COLO829 (cell line): ENCODE measurements at regions not wholly inside any gene's neighbourhood (a gene's known extent, or its start where the extent isn't known, plus 50 kb on each side); places are given as distances from the start of the nearest gene placed in this dataset.

Experiments used
- DNase-seq: peaks from one replicate; pipeline ENCODE4 v3.0.0; 2012; ENCODE audit warnings: low spot score

DNA sequence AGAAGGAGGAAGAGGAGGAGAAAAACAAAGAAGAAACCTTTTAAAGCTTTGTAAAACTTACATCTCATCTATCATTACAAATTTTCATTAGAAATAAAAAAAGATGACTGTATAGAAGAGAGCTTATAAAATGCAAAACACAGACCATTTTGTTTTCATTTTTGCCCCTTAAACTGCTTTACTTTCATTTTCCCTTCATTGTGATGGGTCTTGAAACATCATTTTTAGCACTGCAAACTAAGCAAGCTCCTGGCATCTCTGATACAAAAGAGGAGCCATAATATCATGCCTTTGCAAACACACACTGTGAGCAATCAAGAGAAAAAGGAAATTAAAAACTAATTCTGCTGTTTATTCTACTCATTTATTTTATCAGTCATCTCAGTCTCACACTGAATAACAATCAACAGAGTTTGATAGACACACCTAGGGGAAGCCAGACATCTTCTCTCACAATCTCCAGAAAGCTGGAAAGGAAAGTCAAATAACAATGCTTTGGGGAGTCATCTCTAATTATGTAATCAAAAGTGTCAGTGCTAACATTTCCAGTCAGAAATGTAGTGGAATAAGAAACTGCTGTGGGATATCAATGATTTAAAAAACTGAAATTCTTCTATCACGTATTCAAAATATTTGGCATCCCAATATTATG, 467.7 kb upstream of the FAT3 start:
- no peak for DNase-seq

DNA sequence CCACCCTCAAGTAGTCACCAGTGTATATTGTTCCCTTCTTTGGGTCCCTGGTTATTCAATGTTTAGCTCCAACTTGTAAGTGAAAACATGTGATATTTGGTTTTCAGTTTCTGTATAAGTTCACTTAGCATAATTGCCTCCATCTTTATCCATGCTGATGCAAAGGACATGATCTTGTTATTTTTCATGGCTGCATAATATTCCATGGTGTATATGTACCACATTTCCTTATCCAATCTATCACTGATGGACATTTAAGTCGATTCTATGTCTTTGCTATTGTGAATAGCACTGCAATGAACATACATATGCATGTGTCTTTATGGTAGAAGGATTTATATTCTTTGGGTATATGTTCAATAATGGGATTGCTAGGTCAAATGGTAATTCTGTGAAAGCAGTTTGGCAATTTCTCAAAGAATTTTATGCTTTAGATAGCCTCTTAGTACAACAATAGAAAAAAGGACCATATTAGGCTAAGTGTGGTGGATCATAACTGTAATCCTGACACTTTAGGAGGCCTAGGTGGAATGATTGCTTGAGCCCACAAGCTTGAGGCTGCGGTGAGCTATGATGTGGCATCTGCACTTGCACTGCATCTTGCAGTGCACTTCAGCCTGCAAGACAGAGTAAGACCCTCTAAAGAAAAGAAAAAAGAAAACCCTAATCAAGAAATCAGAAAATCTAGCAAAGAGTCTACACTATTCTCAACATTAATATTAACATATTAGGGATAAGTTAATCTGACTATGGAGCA, 468.5 kb upstream of the FAT3 start:
- DNase-seq, result no peak

DNA sequence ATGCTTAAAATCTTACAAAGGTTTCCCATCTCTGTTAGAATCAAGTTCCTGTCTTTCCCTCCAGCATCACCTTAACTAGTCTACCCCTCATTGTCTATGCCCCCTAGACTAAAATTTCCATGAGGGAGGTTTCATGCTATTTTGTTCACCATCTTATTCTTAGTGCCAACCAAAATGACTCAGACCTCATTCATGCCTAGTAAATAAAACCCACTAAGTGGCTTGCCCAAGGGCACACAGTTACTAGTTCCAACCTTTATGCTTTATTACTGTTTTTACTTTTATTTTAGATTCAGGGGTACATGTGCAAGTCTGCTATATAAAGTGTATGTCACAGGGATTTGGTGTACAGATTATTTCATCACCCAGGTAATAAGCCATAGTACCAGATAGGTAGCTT, 469.1 kb upstream of the FAT3 start:
- DNase-seq, result no peak

DNA sequence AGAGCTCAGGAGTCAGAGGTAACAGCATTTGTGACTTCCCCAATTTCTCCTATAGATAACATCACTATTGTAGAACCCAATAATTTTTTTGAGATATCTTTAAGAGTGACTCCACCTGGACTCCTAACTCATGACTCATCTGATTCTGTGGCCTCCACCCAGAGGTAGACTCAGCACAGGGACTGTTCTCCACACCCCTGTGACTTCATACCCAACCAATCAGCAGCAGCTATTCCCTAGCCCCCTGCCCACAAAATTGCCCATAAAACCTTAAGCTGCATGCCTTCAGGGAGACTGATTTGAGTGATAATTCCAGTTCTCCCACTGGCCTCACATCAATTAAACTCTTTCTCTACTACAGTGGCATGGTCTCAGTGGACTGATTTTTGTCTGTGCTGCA, 475.4 kb upstream of the FAT3 start:
- DNase-seq, result no peak

DNA sequence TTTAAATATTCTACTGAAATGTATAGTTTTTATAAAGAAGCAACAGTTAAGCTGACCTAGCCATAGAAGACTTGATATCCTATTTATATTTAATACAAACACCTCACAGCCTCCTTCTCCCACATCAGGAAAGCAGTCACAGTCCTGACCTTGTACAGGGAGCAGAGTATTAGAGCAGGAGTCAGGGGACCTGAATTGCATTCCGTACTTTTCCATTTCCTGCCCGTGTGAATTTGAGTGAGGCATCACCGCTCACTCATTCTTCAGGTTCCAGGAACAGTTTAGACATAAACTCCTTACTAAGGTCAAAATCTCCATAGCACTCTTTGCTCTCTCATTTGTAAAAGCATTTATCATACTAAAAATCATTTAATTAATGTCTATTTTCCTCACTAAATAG, 482.5 kb upstream of the FAT3 start:
- no peak for DNase-seq

DNA sequence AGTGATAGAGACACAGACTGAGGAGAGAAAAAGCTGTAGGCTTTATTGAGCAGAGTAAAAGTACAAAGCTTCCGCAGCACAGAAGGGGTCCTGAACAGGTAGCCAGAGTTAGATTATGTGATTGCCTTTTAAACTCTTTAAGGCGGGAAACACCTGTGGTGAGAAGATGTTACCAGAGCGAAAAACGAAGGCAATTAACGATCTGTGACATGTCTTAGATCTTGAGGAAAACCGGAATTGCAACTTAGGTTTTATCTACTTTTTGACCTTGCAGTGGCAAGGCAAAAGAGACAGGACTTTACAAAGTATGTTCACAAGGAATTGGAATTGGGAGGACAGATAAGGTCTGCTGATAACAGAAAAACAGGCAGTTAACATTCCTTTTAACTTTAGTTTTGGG, 493.6 kb upstream of the FAT3 start:
- DNase-seq, result no peak

DNA sequence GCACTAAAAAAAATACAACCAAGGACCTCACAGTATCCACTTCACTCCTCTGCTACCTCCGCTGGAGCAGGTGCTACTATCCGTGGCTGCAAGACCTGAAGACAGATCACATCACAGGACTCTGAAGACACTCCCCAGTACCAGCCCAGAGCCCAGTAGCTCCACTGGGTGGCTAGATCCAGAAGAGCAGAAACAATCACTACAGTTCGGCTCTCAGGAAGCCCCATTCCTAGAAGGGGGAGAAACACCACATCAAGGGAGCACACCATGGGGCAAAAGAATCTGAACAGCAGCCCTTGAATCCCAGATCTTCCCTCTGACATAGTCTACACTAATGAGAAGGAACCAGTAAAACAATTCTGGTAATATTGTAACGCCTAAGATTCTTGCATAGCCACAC, 494.0 kb upstream of the FAT3 start:
- no peak for DNase-seq

DNA sequence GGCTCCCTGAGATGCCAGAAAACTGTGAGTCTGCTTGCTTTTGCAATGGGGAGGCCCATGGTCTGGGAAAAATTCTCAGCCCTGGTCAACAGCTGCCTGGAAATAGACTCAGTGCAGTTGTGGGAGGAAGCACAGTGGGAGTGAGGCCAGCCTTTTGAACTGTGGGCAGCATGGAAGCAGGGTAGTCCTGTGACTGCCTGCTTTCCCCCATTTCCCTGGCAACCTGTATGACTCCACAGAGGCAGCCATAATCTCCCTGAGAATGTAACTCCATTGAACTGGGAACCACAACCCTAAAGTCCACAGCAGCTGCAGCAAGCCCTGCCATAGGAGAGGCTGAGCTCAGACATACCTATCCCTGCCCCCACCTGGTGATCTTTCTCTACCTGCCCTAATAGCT, 494.6 kb upstream of the FAT3 start:
- DNase-seq, result no peak

DNA sequence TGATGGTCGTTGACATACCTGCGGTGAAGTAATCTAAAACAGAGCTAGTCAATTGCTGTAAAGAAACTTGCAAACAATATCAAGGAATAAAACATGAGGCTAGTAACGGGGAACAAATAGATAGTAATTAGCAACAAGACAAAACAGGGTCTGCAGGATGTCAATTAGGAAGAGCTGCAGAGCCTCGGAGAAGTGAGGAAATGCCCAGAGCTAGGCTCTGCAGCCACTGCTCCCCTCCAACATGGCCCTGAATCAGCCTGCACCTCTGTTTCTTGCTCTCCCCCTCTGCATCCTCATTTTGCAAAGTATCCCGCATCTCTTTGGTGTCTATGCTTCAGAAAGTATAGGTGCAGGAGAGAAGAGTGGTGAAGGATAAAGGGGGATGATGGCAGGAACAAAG, 507.4 kb upstream of the FAT3 start:
- DNase-seq, result no peak

DNA sequence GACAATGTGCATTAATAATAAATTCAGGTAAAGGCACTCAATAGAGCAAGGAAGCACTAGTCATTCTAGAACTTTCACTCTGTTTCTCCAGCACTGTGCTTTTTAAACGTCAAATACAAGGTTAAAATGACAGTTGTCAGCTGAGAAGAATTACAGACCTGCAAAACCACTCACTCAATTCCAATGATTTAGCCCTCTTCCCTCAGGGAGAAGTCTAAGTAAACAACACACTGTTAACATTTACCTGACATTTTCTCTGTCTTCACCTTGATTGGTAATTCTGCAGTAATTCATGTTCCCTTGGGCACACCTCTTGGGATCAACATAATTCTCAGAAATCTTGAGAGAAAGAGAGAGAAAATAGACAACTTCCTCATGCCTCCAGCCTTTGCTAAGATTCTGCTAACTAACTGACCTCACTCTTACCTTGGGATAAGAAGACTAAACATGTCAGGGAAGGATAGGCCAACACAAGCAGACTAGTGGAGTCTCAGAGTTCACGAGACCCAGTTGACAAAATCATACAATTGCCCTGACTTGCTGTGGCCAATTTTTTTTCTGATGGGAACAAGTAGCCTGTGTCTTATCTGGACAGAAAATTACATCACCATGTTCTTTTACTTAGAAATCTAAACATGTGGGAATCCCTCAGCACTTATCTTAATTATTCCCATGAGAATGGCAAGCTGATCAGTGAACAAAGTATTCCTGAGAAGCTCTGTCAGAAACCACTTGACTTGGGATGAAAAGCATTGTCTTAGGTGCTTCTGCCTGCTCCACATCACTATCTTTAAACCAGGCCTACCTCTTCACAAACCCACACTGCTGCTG, 516.8 kb upstream of the FAT3 start:
- no peak for DNase-seq

DNA sequence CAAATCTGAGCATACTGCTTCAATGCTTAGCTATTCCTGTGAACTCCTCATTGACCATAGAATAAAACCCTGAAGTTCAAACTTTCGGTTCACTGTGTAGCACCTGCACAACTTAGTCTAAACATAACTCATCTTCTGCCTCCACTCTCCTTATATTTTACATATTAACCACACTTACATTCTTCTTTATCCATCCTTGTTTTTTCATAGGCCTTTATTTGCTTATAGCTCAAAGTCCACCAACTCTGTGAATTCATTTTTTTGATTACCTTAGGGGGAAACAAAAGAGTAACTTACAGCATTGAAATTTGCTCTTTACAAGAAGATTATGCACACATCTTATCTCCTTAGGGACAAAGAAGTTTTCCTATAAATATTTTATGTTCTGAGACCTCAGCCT, 521.6 kb upstream of the FAT3 start:
- no peak for DNase-seq

DNA sequence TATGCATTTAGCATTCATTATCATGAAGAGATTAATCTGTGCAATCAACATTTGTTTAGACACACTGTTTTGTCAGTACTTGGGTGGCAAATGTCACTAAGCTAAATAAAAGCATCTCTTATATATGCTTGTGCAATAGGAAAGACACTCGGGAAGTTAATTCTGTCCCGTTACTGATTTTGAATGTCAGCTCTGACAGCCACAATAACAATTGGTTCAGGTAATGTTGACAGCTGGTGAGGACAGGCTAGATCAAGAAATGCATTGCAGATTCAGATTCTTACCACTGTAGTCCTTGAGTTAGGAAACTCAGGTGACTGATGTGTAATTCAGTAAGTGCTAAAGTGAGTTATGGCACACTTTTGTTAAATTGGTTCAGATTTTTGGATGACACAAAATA, 523.8 kb upstream of the FAT3 start:
- DNase-seq, result no peak

DNA sequence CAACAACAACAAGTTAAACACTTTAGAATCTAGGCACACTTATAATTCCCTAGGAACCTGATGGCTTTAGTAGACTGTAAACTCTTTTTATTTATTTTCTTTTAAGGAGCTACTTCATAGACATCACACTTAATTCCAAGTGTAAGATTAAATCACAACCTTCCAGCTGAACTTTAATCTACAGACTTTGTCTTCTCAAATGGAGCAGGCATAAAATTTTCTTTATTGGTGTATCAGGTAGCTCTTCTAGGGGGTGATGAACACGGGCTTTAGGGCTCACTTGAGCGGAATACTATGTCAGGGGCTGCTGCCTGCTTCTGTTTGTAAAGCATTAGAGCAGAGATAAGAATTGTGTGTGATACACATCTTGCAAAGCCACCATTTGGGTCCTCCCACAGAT, 525.8 kb upstream of the FAT3 start:
- no peak for DNase-seq

DNA sequence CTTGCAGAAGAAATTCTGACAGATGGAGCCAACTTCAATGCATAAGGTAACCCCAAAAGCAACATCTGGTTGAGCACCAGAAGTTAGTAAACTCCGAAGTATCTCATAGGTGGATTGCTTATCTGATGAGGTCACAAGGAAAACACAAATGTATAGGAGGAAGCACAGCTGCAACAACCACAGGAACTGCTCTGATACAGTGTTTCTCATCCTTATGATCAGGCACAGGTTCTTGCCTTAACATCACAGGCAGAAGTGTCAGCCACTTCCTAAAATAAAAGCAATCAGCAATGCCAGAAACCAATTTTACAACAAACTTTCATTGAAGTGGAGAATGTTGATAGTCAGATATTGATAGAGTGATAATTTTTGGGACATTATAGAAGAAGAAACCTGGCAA, 530.3 kb upstream of the FAT3 start:
- no peak for DNase-seq

DNA sequence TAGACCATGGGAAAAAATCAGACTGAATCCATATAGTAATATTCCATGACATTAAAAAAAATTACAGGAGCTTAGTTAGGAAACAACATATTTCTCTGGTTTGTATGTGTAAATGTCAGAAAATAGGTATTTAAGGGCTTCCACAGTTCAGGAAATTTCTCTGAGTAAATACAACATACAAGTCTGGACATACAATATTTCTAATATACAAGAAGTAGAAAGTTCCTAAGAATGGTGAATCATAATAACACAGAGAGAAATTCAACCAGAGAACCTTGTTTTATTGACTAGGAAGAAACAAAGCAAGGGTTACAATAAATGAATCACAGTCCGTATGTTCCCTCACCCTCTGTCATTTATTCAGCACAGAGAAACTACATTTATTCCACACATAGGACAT, 532.7 kb upstream of the FAT3 start:
- DNase-seq, result no peak

DNA sequence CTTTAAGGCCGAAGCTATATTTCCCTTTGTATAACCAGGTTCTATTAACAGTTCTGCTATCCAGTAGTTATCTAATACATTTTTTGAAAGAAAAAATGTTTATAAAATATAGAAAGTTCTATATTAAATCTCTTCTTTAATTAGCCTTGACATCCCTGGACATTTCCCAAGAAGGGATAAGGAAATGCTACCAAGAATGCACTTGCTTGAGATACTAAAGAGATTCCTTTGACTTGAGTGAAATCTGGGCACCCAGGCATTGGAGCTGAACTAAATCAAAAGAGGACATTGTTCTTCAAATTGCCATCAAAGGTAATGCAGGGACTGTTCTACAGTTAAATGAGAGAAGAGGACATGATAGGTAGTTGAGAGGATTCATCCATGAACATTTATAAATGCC, 535.9 kb upstream of the FAT3 start:
- no peak for DNase-seq

DNA sequence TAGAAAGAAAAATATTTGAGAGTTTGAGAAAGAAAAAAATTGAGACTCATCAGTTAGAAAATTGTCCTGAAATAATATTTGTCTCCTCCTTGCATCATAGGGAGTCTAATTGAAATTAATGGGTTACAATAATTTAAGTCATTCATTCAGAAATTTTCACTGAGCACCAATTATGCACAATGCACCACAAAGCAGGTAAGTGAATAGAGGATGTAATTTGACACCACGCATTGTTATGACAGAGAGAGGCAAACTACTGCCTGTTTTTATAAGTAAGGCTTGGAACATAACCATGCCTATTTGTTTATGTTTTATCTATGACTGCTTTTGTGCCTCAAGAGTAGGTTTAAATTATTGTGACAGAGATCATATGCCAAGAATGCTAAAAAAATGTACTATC, 537.9 kb upstream of the FAT3 start:
- no peak for DNase-seq

DNA sequence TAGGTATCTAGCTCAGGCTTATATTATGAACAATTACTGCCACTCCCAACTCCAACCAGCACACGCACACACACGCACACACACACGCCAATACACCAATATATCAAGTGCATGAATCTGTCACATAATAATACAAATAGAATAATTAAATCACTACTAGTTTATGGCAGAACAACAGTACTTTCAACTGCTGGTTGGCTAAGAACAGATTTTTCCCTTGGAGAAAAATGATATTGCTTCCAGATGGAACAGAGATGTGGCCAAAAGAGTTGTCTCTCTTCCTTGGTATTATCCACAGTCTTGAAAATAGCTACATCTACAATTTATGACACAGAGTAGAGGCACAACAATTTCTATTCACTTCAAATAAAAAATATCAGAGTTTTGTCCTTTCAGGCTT, 538.3 kb upstream of the FAT3 start:
- DNase-seq, result no peak

DNA sequence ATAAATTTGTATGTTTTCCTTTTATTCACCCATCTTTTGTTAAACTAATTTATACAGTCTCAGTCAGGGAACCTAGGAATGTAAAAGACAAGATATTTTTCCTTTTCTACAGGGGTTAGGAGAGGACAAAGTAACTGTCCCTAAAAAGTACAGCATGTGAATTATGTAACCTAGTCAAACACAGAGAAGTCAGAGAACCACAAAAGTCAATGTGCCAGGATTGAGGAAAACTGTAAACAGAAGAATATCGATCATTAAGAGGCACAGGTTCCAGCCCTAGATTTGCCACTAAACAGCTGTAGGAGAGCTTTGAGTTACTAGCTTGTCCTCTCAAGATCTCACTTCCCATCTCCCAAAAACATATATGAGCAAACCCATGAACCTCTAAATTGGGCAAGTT, 550.9 kb upstream of the FAT3 start:
- DNase-seq, result no peak

DNA sequence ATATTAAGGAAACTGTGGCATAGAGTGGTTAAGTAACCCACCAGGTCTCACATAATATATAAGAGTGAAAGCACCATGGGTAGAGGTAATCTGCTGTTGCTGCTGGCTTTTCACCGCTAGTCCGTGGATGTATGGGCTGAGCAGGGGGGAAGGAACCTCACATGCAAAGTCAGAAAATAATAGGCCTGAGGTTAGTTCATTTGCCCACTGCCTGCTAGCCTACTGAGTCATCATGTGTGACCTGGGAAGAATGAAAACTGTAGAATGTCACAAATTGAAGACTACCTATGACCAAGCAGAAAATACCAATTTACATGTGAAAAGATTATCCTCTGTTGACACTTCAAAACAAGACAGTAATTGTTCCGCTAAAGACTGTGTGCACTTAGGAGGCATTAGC, 560.1 kb upstream of the FAT3 start:
- DNase-seq, result no peak

DNA sequence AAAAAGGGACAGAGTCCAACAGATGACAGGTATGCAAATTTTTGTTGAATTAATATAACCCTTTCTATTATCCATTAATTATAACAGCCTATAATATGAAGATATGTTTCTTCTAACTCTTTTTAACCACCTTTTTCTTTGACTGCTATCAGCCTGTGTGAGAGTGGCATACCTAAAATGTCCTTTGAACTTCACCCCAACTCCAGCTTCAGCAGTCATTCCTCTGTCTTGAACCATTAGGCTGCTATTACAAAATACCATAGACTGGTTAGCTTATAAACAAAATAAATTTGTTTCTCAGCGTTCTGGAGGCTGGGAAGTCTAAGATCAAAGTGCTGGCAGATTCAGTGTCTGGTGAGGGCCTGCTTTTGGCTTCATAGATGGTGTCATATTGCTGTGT, 564.6 kb upstream of the FAT3 start:
- no peak for DNase-seq

DNA sequence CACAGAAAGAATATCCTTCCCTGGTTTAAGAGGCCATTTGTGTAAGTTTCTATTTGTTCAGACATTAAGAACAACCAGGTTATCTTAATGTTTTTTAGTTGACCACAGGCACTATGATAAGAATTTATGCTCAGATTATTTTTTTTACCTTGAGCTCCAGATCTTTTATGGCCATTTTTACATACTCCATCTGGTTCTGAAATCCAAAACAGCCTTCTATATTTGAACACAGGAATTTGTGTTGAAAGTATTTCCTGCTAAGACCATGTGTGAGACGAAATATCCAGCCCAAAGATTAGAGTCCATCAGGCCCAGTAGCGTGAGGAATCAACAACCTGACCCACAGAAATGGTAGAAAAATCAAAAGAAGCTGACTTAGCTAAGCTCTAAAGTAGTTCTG, 569.9 kb upstream of the FAT3 start:
- DNase-seq, result no peak

DNA sequence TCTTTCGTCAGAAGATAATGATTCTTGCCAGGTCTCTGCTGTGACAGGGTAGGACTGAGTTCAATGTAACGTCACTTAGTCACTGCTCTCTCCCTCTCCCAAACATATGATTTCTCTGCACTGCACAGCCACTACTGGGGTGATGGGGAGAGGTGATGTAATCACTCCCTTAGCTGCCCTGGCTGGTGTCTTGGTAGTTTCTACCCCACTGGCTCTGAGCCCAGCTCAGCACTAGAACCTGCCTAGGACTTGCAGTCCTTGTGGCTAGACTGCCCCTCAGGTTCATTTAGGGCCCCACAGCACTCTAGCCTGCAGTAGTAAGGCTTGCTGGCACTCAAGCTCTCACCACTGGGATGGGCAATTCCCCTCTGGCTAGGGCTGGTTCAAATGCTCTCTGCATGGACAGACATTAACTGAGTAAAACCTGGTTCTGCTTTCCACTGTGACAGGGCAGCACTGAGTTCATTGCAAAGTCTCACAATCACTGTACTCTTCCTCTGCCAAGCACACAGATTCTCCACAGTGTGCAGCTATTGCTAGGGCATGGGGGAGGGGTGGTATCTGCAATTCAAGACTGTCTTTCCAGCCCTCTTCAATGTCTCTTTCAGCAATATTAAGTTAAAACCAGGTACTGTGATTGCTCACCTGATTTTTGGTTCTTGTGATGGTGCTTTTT, 571.4 kb upstream of the FAT3 start:
- no peak for DNase-seq
